Liver (tissue), 8 donors: ENCODE measurements at regions not wholly inside any gene's neighbourhood (a gene's known extent, or its start where the extent isn't known, plus 50 kb on each side); places are given as distances from the start of the nearest gene placed in this dataset.

Experiments
- DNase-seq: peaks from one replicate; pipeline ENCODE4 v3.0.0-alpha.2; 2017; ENCODE audit warnings: low spot score
- H3K27ac ChIP-seq, 2 donors: one replicate each; pipeline ENCODE4 v1.7.0; 2013; ENCODE audit warnings: inconsistent platforms in 2 of 2, low read length in 2 of 2, control low read depth in 1 of 2, low read depth in 1 of 2, mild to moderate bottlenecking in 1 of 2
- H3K27me3 ChIP-seq, 4 donors: one replicate each; pipeline versions ENCODE4 v1.6.1 to v1.7.0; 2013; ENCODE audit warnings: low read length in 3 of 4, inconsistent platforms in 1 of 4, mild to moderate bottlenecking in 1 of 4, moderate library complexity in 1 of 4; ENCODE audit not compliant: control insufficient read depth in 4 of 4, insufficient read depth in 4 of 4
- H3K36me3 ChIP-seq, 4 donors: one replicate each; pipeline versions ENCODE4 v1.6.1 to v1.7.0; 2013; ENCODE audit warnings: low read length in 3 of 4, mild to moderate bottlenecking in 3 of 4, low read depth in 1 of 4, moderate library complexity in 1 of 4; ENCODE audit not compliant: control insufficient read depth in 4 of 4, insufficient read depth in 3 of 4
- H3K4me1 ChIP-seq, 4 donors: one replicate each; pipeline versions ENCODE4 v1.6.1 to v1.7.0; 2013; ENCODE audit warnings: low read length in 3 of 4, mild to moderate bottlenecking in 3 of 4, moderate library complexity in 1 of 4; ENCODE audit not compliant: control insufficient read depth in 4 of 4, insufficient read depth in 4 of 4
- H3K4me3 ChIP-seq, 3 donors: one replicate each; pipeline versions ENCODE4 v1.6.1 to v1.7.0; 2013; ENCODE audit warnings: low read length in 3 of 3, control low read depth in 1 of 3, low read depth in 1 of 3, mild to moderate bottlenecking in 1 of 3
- H3K9ac ChIP-seq, 2 donors: one replicate each; pipeline ENCODE4 v1.7.0; 2013; ENCODE audit warnings: low read length in 2 of 2, mild to moderate bottlenecking in 2 of 2, moderate library complexity in 2 of 2, control low read depth in 1 of 2, low read depth in 1 of 2
- H3K9me3 ChIP-seq, 4 donors: one replicate each; pipeline versions ENCODE4 v1.6.1 to v1.7.0; 2013; ENCODE audit warnings: low read length in 3 of 4; ENCODE audit not compliant: control insufficient read depth in 4 of 4
- ATF3 ChIP-seq: IDR thresholded peaks from 2 replicates; pipeline ENCODE4 v1.6.1; 2016; ENCODE audit warnings: antibody characterized with exemption
- CTCF ChIP-seq: fragments of 150-350 bp; IDR thresholded peaks from 2 replicates; pipeline ENCODE4 v1.5.1; 2017; ENCODE audit warnings: improper control_type of control experiment, low read depth, low read length; ENCODE audit not compliant: missing input control
- EGR1 ChIP-seq, 2 donors: IDR thresholded peaks; 2 replicates each; pipeline ENCODE4 v1.6.1; 2016 to 2018; ENCODE audit warnings: antibody characterized with exemption in 2 of 2, low read depth in 2 of 2
- FOXA1 ChIP-seq: IDR thresholded peaks from 2 replicates; pipeline ENCODE4 v1.6.1; 2016; ENCODE audit warnings: antibody characterized with exemption
- FOXA2 ChIP-seq: IDR thresholded peaks from 2 replicates; pipeline ENCODE4 v1.6.1; 2016; ENCODE audit warnings: antibody characterized with exemption
- GABPA ChIP-seq, 2 donors: IDR thresholded peaks in 1 of 2; conservative IDR thresholded peaks in 1 of 2; 2 replicates each; pipeline ENCODE4 v1.6.1; 2016; ENCODE audit warnings: antibody characterized with exemption in 2 of 2, mild to moderate bottlenecking in 1 of 2, moderate library complexity in 1 of 2
- HNF4A ChIP-seq, 2 donors: conservative IDR thresholded peaks; 2 replicates each; pipeline ENCODE4 v1.6.1; 2016; ENCODE audit warnings: antibody characterized with exemption in 2 of 2, mild to moderate bottlenecking in 2 of 2
- HNF4G ChIP-seq: IDR thresholded peaks from 2 replicates; pipeline ENCODE4 v1.6.1; 2016; ENCODE audit warnings: antibody characterized with exemption
- JUND ChIP-seq, 2 donors: IDR thresholded peaks; 2 replicates each; pipeline ENCODE4 v1.6.1; 2016; ENCODE audit warnings: antibody characterized with exemption in 2 of 2
- MAX ChIP-seq: IDR thresholded peaks from 2 replicates; pipeline ENCODE4 v1.6.1; 2016; ENCODE audit warnings: antibody characterized with exemption
- NR2F2 ChIP-seq: IDR thresholded peaks from 2 replicates; pipeline ENCODE4 v1.6.1; 2016; ENCODE audit warnings: antibody characterized with exemption
- RAD21 ChIP-seq, 2 donors: IDR thresholded peaks; 2 replicates each; pipeline ENCODE4 v1.6.1; 2016; ENCODE audit warnings: antibody characterized with exemption in 2 of 2, mild to moderate bottlenecking in 2 of 2
- REST ChIP-seq: IDR thresholded peaks from 2 replicates; pipeline ENCODE4 v1.6.1; 2016; ENCODE audit warnings: antibody characterized with exemption, mild to moderate bottlenecking
- RXRA ChIP-seq, 2 donors: IDR thresholded peaks; 2 replicates each; pipeline ENCODE4 v1.6.1; 2017 to 2018; ENCODE audit warnings: antibody characterized with exemption in 2 of 2, mild to moderate bottlenecking in 1 of 2
- SP1 ChIP-seq: IDR thresholded peaks from 2 replicates; pipeline ENCODE4 v1.6.1; 2018; ENCODE audit warnings: antibody characterized with exemption, mild to moderate bottlenecking
- TAF1 ChIP-seq: conservative IDR thresholded peaks from 2 replicates; pipeline ENCODE4 v1.6.1; 2016; ENCODE audit warnings: antibody characterized with exemption, mild to moderate bottlenecking
- YY1 ChIP-seq: IDR thresholded peaks from 2 replicates; pipeline ENCODE4 v1.6.1; 2016; ENCODE audit warnings: antibody characterized with exemption, mild to moderate bottlenecking
- ZBTB33 ChIP-seq: IDR thresholded peaks from 2 replicates; pipeline ENCODE4 v1.6.1; 2016; ENCODE audit warnings: antibody characterized with exemption
- WGBS: extraction: QIAGEN DNeasy Blood & Tissue Kit; methylation state at CpG from one replicate; pipeline ENCODE4 v1.1.7; 2013; 5-methylcytosine and 5-hydroxymethylcytosine counted together
- donor health status: healthy.
- donor health status: healthy.
- donor health status: healthy.
- donor health status: healthy.
- donor health status: healthy.

GRCh38 chr2:53373126-53373525 is 394.5 kb upstream of the CHAC2 start:
- Histone ChIP-seq H3K27ac (no peak overlapping the region), H3K9me3 (no peaks in the 10 kb centered on the region), H3K9ac (no peak overlapping the region), H3K27me3 (peaks cover 0 to 3% (median 0%) of the 10 kb centered on the region in 4 donors), H3K4me1 (no peaks in the 10 kb centered on the region), H3K4me3 (no peak overlapping the region), H3K36me3 (no peaks in the 10 kb centered on the region)
- 89% methylated on average over 1 of the region's 1 CpG for WGBS
- DNase-seq: no peak
- no peak for TF ChIP-seq TAF1
- no peak for TF ChIP-seq HNF4A (conservative IDR thresholded peaks at IDR 0.05)
- no peak for TF ChIP-seq FOXA1
- TF ChIP-seq ZBTB33: no peak
- no peak for TF ChIP-seq ATF3
- TF ChIP-seq SP1: no peak
- TF ChIP-seq NR2F2: no peak
- no peak for TF ChIP-seq EGR1 (IDR thresholded peaks at IDR 0.05; ENCODE audit: low read depth in 2 of 2)
- TF ChIP-seq RAD21 (IDR thresholded peaks at IDR 0.05): no peak
- no peak for TF ChIP-seq MAX
- TF ChIP-seq REST: no peak
- TF ChIP-seq RXRA (IDR thresholded peaks at IDR 0.05): no peak
- no peak for TF ChIP-seq HNF4G
- no peak for TF ChIP-seq FOXA2
- no peak for TF ChIP-seq GABPA (IDR thresholded peaks at IDR 0.05 in 1 of 2, conservative IDR thresholded peaks at IDR 0.05 in 1 of 2)
- no peak for TF ChIP-seq CTCF
- TF ChIP-seq JUND (IDR thresholded peaks at IDR 0.05): no peak
- TF ChIP-seq YY1: no peak
